HCT116 (cell line): ENCODE measurements at regions not wholly inside any gene's neighbourhood (a gene's known extent, or its start where the extent isn't known, plus 50 kb on each side); places are given as distances from the start of the nearest gene placed in this dataset.
"Not testable (repeated sequence)": the region's sequence is repeated elsewhere in the genome, so short reads cannot be mapped to it uniquely, and the experiment has no call there.

ENCODE experiments used
- ATAC-seq: fragments of 200-7000 bp; cut with Tn5 transposase; 2 replicates; pipeline ENCODE4 v1.9.1; 2020; ENCODE audit warnings: mild to moderate bottlenecking, moderate library complexity
- BruUV-seq: library from RNA; stranded (reverse); fragments of 400-500 nt; replicated peaks from 2 replicates; lab custom pipeline; 2021; lab: Mats Ljungman, UMichigan
- CTCF ChIA-PET: fragments of 300-600 bp; sonication (Branson Sonifier 250); formaldehyde crosslinking; loops from one replicate; lab custom pipeline; 2021; ENCODE audit warnings: antibody characterized with exemption; lab: Charles Lee
- POLR2A ChIA-PET: fragments of 300-600, 350-600 bp; sonication (Branson Sonifier 250); formaldehyde crosslinking; loops from one replicate; lab custom pipeline; 2021; ENCODE audit warnings: antibody characterized with exemption; lab: Charles Lee
- RAD21 ChIA-PET, 2 experiments: fragments of 300-600 bp; sonication (Branson Sonifier 250); formaldehyde crosslinking; loops; one replicate each; lab custom pipeline; 2023; ENCODE audit warnings: low total read pairs in 2 of 2; ENCODE audit not compliant: uncharacterized antibody in 2 of 2, unreplicated experiment in 2 of 2, low non-redundant PET in 1 of 2; lab: Charles Lee
- DNase-seq: peaks from one replicate; pipeline ENCODE4 v3.0.0-alpha.2; 2010; ENCODE audit warnings: low read depth, low spot score
- H2AFZ ChIP-seq: fragments of 200-600 bp; shearing (Covaris generic), sonication (generic); 2 replicates; pipeline ENCODE4 v1.6.1; 2017; ENCODE audit warnings: low read depth, mixed run types, mixed read lengths, antibody characterized with exemption, low read length; ENCODE audit not compliant: poor library complexity, severe bottlenecking
- H3K27ac ChIP-seq: 2 replicates; pipeline ENCODE4 v1.5.1; 2012; ENCODE audit warnings: low read depth, low read length
- H3K27me3 ChIP-seq: fragments of 200-600 bp; sonication (generic); 2 replicates; pipeline ENCODE4 v1.6.1; 2016; ENCODE audit warnings: mixed run types, low read length, mixed read lengths; ENCODE audit not compliant: insufficient read depth
- H3K36me3 ChIP-seq, 2 experiments: fragments of 200-500 bp in 1 of 2; fragments of 200-600 bp in 1 of 2; sonication (Bioruptor generic) in 1 of 2; sonication (generic) in 1 of 2; 2 replicates each; pipeline versions ENCODE4 v1.5.1 to v1.6.1; 2014 to 2016; ENCODE audit warnings: low read length in 2 of 2, inconsistent platforms in 1 of 2, mixed read lengths in 1 of 2, mixed run types in 1 of 2; ENCODE audit not compliant: insufficient read depth in 2 of 2, control insufficient read depth in 1 of 2
- H3K4me1 ChIP-seq, 2 experiments: fragments of 200-600 bp in 1 of 2; sonication (generic) in 1 of 2; 2 replicates each; pipeline versions ENCODE4 v1.5.1 to v1.6.1; 2012 to 2017; ENCODE audit warnings: low read length in 2 of 2, inconsistent platforms in 1 of 2, mild to moderate bottlenecking in 1 of 2, mixed read lengths in 1 of 2, mixed run types in 1 of 2, moderate library complexity in 1 of 2; ENCODE audit not compliant: insufficient read depth in 2 of 2, control insufficient read depth in 1 of 2
- H3K4me2 ChIP-seq: fragments of 200-600 bp; sonication (generic); 2 replicates; pipeline ENCODE4 v1.6.1; 2017; ENCODE audit warnings: mixed run types, low read length, mixed read lengths
- H3K4me3 ChIP-seq, 2 experiments: fragments of 200-600 bp in 1 of 2; sonication (generic) in 1 of 2; replicated peaks in 1 of 2; 2 replicates each; pipeline ENCODE4 v1.5.1; 2011 to 2016; ENCODE audit warnings: low read length in 2 of 2, control low read depth in 1 of 2, low read depth in 1 of 2, mild to moderate bottlenecking in 1 of 2, mixed read lengths in 1 of 2, mixed run types in 1 of 2
- H3K79me2 ChIP-seq: fragments of 200-600 bp; sonication (generic); 2 replicates; pipeline ENCODE4 v1.6.1; 2017; ENCODE audit warnings: mild to moderate bottlenecking, mixed run types, low read length, moderate library complexity, mixed read lengths; ENCODE audit not compliant: insufficient read depth
- H3K9ac ChIP-seq: fragments of 200-600 bp; sonication (generic); 2 replicates; pipeline ENCODE4 v1.6.1; 2016; ENCODE audit warnings: low read length, mixed read lengths
- H3K9me2 ChIP-seq: fragments of 200-600 bp; sonication (generic), shearing (Covaris generic); 2 replicates; pipeline ENCODE4 v1.6.1; 2017; ENCODE audit warnings: mixed run types, mild to moderate bottlenecking, moderate library complexity; ENCODE audit not compliant: insufficient read depth
- H3K9me3 ChIP-seq, 2 experiments: fragments of 200-500 bp in 1 of 2; fragments of 200-600 bp in 1 of 2; sonication (Bioruptor generic) in 1 of 2; sonication (generic) in 1 of 2; 2 replicates each; pipeline ENCODE4 v1.6.1; 2014 to 2017; ENCODE audit warnings: low read length in 2 of 2, mixed read lengths in 2 of 2, inconsistent platforms in 1 of 2, low read depth in 1 of 2, mild to moderate bottlenecking in 1 of 2, mixed run types in 1 of 2, moderate library complexity in 1 of 2; ENCODE audit not compliant: control insufficient read depth in 1 of 2, insufficient read depth in 1 of 2
- H4K20me1 ChIP-seq: fragments of 200-600 bp; sonication (generic), shearing (Covaris generic); 2 replicates; pipeline ENCODE4 v1.6.1; 2017; ENCODE audit warnings: mixed run types, mild to moderate bottlenecking, moderate library complexity; ENCODE audit not compliant: insufficient read depth
- REST ChIP-seq: IDR thresholded peaks from 2 replicates; pipeline ENCODE4 v1.6.1; 2012; ENCODE audit warnings: low read depth
- intact Hi-C: fragments of 100-400 bp; cut with micrococcal nuclease; formaldehyde crosslinking; loops from 2 replicates; pipeline ENCODE4 v1.10.0; 2022

DNA sequence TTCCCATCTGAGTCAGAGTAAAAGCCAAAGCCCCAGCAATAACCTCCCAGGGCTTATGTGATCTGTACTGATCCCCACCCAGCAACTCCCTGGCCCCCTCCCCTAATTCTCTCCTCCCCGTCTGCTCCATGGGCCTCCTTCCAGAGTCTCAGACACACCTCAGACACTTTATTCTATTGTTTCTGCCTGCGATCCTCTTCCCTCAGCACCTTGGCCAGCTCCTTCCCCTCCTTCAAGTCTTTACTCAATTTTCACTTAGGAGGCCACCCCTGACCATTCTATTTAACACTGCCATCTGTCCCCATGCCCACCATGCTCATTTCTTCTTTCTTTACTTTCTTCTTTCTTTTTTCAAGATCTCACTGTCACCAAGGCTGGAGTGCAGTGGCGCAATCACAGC is 81.0 kb upstream of the COBL start:
- H3K4me3 ChIP-seq, H4K20me1 ChIP-seq, H3K27ac ChIP-seq, BruUV-seq, H3K27me3 ChIP-seq, RAD21 ChIA-PET, H3K9me3 ChIP-seq, CTCF ChIA-PET, H3K36me3 ChIP-seq, H3K4me2 ChIP-seq, H3K79me2 ChIP-seq, H3K9me2 ChIP-seq, ATAC-seq, DNase-seq, H3K9ac ChIP-seq, intact Hi-C loops, POLR2A ChIA-PET, H2AFZ ChIP-seq: not testable (repeated sequence)
- H3K4me1 ChIP-seq, result peaks cover 0 to 15% of the 10 kb centered on the region in 2 experiments; a peak in 2 of 4 replicates
- TF ChIP-seq REST, result peak; percentile 49

DNA sequence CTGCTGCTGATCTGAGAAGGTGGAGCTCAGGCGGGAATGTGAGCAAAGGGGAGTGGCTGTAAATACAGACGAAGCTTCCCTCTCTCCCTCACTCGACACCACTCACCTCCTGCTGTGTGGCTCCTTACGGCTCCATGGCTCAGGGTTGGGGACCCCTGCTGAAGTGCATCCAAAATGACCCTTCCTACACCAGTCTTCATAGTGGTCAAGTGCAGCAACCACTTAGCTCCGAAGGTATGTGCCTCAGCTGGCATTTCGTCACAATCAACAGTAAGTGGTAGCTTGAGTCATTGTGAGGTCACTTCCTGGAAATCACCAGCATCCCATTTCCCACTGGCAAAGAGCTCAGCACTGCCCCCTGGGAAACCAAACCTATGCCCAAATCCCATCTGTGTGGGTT is 76.4 kb upstream of the COBL start:
- H3K9me2 ChIP-seq, H3K79me2 ChIP-seq, RAD21 ChIA-PET, H2AFZ ChIP-seq, BruUV-seq, intact Hi-C loops, DNase-seq, ATAC-seq, H4K20me1 ChIP-seq, POLR2A ChIA-PET, H3K27ac ChIP-seq, H3K9me3 ChIP-seq, H3K36me3 ChIP-seq, H3K27me3 ChIP-seq, H3K4me3 ChIP-seq, H3K9ac ChIP-seq: not testable (repeated sequence)
- CTCF ChIA-PET, result interaction anchor here (1.1 to 1.3 kb wide), 2 partner anchors 25 to 35 kb away, joined by 3 to 4 read pairs; no protein-coding TSS in a partner anchor
- 0 out of 2 replicates have a peak overlapping the region, but pooled peaks have one; percentile 32 for H3K4me2 ChIP-seq
- H3K4me1 ChIP-seq, result peaks cover 0 to 16% of the 10 kb centered on the region in 2 experiments; a peak in 2 of 4 replicates

- H4K20me1 ChIP-seq, H3K36me3 ChIP-seq, POLR2A ChIA-PET, DNase-seq, CTCF ChIA-PET, intact Hi-C loops, H3K9ac ChIP-seq, H3K79me2 ChIP-seq, H3K9me2 ChIP-seq, BruUV-seq, H3K4me3 ChIP-seq, H3K27me3 ChIP-seq, H3K4me2 ChIP-seq, ATAC-seq, H3K9me3 ChIP-seq, H2AFZ ChIP-seq, RAD21 ChIA-PET, H3K27ac ChIP-seq: not testable (repeated sequence)
- H3K4me1 ChIP-seq, result peaks cover 0 to 16% of the 10 kb centered on the region in 2 experiments; a peak in 2 of 4 replicates
Observed at GRCh38 chr7:51389952-51390351, 73.3 kb upstream of the COBL start.

GRCh38 chr7:51389216-51389812 is 72.7 kb upstream of the COBL start:
- H3K9me2 ChIP-seq, H3K27me3 ChIP-seq, H3K9me3 ChIP-seq, intact Hi-C loops, H3K36me3 ChIP-seq, DNase-seq, H4K20me1 ChIP-seq, POLR2A ChIA-PET, H3K4me2 ChIP-seq, H2AFZ ChIP-seq, H3K27ac ChIP-seq, ATAC-seq, H3K79me2 ChIP-seq, H3K4me3 ChIP-seq, RAD21 ChIA-PET, H3K9ac ChIP-seq, BruUV-seq, CTCF ChIA-PET: not testable (repeated sequence)
- H3K4me1 ChIP-seq, result peaks cover 0 to 16% of the 10 kb centered on the region in 2 experiments; a peak in 2 of 4 replicates
